ENCODE measurements at regions not wholly inside any gene's neighbourhood (a gene's known extent, or its start where the extent isn't known, plus 50 kb on each side); places are given as distances from the start of the nearest gene placed in this dataset.
A peak's percentile ranks its signal among the peaks of the same experiment; 100 is the strongest.

GRCh38 chr14:98614741-98615140, 657.3 kb downstream of the BCL11B start:
- DNase-seq: no peak

DNA sequence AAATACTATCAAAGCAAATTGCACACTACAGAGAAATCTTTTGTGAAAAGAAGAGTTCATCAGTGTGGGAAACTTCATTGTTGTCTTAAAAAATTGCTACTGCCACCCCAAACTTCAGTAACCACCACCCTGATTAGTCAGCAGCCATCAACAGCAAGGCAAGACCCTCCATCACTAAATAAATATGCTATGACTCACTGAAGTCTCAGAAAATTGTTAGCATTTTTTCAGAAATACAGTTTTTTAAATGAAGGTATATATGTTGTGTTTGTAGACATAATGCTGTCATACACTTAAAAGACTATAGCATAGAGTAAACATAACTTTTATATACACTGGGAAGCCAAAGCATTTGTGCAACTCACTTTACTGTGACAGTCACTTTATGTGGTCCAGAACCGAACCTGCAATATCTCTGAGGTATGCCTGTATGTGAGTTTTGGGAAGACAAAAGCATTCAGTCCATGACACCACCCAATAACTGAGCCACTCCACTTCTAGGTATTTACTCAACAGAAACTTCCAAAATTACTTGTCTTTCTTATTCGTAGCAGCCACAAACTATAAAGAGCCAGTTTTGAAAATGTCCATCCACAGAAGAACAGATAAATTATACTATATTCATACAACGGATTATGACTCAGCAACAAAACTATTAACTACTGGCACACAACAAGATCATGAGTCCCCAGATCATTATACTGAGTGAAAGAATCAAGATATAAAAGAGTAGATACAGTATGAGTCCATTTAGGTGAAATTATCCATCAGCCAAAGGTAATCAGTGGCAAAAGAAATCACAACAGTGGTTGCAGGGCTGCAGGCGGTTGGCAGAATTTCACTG, 649.6 kb downstream of the BCL11B start:
- DNase-seq: no peak

GRCh38 chr14:98623788-98624415, 648.1 kb downstream of the BCL11B start:
- peak; percentile 37 for DNase-seq

GRCh38 chr14:98633380-98633779, 638.6 kb downstream of the BCL11B start:
- DNase-seq: peak; percentile 93

- DNase-seq: no peak
Measured at GRCh38 chr14:98634043-98634820, 637.8 kb downstream of the BCL11B start.

DNA sequence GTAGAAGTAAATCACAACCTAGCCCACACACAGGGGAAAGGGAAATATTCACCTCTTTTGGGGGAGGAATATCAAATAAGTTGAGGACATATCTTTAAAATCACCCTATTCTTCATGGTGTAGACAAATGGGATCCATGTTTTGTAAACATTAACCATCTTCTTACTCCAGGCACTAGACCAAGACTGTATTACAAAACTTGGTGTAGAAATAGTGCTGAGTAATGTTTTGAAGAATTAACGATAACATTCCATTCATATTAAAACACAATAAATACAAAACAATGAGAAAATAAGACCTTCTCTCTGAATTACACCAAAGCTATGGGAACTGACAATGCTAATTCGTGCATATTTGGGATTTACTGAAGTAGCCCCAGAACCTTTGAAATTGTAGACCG, 633.6 kb downstream of the BCL11B start:
- no peak for DNase-seq

DNA sequence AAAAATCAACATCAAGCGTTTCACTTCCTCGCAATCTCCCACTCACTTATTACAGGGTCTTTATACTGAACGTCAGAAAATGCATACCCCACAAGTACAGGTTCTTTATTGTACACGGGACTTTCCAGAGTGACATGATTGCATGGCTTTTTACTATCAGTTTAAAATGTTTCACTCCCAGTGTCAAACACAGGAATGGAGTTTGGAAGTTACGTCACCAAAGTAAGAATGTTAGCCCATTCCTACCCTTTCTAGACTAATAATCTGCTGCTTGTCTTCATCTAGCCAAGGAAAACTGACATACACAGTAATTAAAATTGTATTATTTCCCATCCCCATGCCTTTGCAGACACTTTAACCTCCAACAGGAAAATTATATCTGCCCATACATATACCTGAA, 624.2 kb downstream of the BCL11B start:
- no peak for DNase-seq

- no peak for DNase-seq
Measured at GRCh38 chr14:98651037-98651436, 621.0 kb downstream of the BCL11B start.

GRCh38 chr14:98665007-98665406, 607.0 kb downstream of the BCL11B start:
- DNase-seq: no peak

GRCh38 chr14:98666545-98666944, 605.5 kb downstream of the BCL11B start:
- no peak for DNase-seq

- DNase-seq: no peak
Measured at GRCh38 chr14:98682033-98682432, 590.0 kb downstream of the BCL11B start.

GRCh38 chr14:98682726-98683125, 589.3 kb downstream of the BCL11B start:
- DNase-seq: no peak

DNA sequence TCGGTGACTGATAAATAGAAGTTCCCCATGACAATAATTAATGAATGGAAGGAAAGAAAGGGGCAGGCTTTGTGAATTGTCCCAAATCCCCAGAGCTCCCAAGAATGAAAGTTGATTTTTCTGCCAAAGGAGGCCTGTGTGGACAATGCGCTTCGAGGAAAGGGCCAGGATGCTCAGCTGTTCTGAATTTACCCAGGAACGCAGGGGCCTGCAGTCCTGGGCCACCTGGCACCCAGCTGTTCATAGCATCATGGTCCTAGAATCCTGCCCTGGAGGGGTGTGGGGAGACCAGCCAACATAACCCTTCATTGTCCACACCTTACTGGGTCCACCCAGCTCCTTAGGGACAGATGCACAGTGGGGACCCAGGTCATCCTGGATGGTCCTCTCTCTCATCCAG, 587.5 kb downstream of the BCL11B start:
- no peak for DNase-seq

- DNase-seq: no peak
Measured at GRCh38 chr14:98685725-98686124, 586.3 kb downstream of the BCL11B start.

DNA sequence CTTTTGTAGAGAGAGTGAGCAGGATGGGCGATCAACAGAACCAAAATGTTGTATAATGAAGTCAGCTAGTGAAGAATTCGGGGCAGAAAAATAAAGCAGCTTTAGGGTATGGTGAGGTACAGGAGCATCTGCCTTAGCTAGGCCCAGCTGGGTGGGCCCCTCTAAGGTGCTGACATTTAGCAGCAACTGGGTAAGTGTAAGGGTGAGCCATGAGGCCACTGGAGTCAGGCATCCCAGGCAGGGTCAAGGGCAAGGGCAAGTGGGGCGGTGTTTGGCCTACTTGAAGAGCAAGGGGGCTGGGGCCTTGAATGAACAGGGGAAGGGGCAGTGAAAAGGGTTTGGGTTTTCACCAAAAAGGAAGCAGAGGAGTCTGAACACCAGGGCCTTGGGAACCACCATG, 583.6 kb downstream of the BCL11B start:
- DNase-seq: no peak

DNA sequence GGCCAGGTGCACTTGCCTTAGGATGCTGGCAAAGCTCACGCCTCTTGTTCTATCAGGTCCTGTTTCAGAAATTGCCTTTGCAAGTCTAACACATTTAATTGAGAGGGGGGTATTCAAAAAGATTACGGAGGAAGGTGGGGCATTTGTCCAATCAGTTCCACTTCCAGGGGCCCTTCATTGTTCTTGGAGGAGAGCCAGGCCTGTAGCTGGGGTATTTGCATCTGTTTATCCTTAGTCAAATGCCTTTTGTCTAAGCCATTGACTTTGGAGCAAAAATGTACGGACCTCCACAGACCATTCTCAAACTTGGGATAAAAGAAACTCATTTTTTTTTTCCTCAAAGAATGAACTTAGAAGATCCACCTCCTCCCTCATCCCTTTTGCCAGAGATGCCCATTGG, 582.0 kb downstream of the BCL11B start:
- DNase-seq: peak; percentile 63

DNA sequence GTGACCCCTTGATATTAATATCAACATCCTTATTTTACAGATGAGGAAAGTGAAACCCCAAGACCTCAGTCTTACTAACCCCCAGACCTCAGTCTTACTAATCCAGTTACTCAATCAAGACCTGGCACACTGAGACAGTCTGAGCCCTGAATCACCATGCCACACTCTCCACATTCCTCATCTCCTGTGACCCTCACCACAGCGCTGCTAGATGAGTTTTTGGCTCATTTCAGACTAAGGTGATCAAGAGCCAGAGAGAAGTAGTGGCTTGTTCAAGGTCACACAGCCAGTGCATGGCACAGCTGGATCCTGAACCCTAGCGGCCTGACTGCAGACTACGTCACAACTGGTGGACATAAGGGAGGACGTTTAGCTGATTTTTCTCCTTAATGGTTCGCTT, 579.2 kb downstream of the BCL11B start:
- no peak for DNase-seq

- no peak for DNase-seq
Measured at GRCh38 chr14:98694541-98694940, 577.5 kb downstream of the BCL11B start.

- DNase-seq: no peak
Measured at GRCh38 chr14:98695809-98696208, 576.2 kb downstream of the BCL11B start.

DNA sequence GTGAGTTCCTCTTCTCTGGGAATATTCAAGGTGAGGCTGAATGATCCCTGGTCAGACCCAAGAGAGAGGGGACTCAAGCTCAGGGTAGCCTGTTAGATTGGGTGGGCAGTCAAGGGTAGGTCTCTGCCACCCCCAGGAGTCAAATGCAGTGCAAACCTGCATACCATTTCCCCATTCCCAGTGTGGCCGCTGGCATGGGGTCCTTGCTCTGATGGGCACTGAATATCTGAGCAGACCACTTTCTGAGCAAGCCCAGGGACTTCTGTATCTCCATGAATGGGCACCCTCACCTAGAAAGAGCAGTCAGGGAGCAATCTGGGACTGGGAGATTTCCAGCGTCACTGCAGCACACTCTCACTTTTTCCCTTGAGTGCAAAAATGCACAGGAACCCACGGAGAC, 573.7 kb downstream of the BCL11B start:
- no peak for DNase-seq

GRCh38 chr14:98700748-98701147, 571.2 kb downstream of the BCL11B start:
- no peak for DNase-seq

GRCh38 chr14:98701377-98701776, 570.6 kb downstream of the BCL11B start:
- no peak for DNase-seq

- DNase-seq: no peak
Measured at GRCh38 chr14:98704441-98704840, 567.6 kb downstream of the BCL11B start.

DNA sequence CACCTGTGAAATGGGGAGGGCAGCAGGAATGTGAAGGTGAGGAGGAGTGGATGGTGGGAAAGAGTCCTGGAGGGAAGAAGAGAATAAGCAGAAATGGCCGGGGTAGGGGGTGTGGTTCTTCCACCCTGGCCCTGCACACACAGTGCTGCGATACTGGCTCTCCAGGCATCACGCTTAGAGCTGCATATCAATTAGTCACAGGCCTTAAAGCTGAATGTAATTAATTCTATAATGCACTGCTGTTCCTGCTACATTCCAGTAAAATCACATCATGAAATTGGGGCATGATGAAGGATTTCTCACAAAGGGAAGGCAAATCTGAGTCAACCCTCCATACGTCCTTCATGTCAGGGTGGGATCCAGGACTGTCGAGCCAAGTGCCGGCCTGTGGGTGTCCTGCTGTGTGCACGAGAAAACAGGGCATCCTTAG, 566.1 kb downstream of the BCL11B start:
- no peak for DNase-seq
